Activated T-helper 9 cell treated with anti-CD3 and anti-CD28 coated beads, Interleukin-2, amount 50 U/mL, for 16 hours (primary cell): ENCODE measurements at regions not wholly inside any gene's neighbourhood (a gene's known extent, or its start where the extent isn't known, plus 50 kb on each side); places are given as distances from the start of the nearest gene placed in this dataset.
"Not testable (repeated sequence)": the region's sequence is repeated elsewhere in the genome, so short reads cannot be mapped to it uniquely, and the experiment has no call there.

Experiments used
- DNase-seq: peaks from one replicate; pipeline ENCODE4 v3.0.0-alpha.2; 2020; ENCODE audit warnings: low read depth

GRCh38 chr12:8390001-8390777 is 65.6 kb upstream of the CLEC6A start:
- not testable (repeated sequence) for DNase-seq

- peak; percentile 51 for DNase-seq
These were observed 59.3 kb upstream of the CLEC6A start for GRCh38 chr12:8396225-8397071.

GRCh38 chr12:8397378-8397777 is 58.4 kb upstream of the CLEC6A start:
- DNase-seq: not testable (repeated sequence)

- DNase-seq: not testable (repeated sequence)
These were observed 56.2 kb upstream of the CLEC6A start for GRCh38 chr12:8399496-8400034.

- DNase-seq: not testable (repeated sequence)
These were observed 51.9 kb upstream of the CLEC6A start for GRCh38 chr12:8403834-8404233.

GRCh38 chr12:8404341-8404740 is 51.4 kb upstream of the CLEC6A start:
- not testable (repeated sequence) for DNase-seq
